ENCODE measurements at regions not wholly inside any gene's neighbourhood (a gene's known extent, or its start where the extent isn't known, plus 50 kb on each side); places are given as distances from the start of the nearest gene placed in this dataset.

GRCh38 chr6:14472986-14473337, 355.4 kb downstream of the CD83 start:
- peaks cover 0 to 3% of the 10 kb centered on the region in 2 experiments; a peak in 2 of 4 replicates for H3K4me1 Mint-ChIP-seq
- no peaks in the 10 kb centered on the region for H3K27me3 Mint-ChIP-seq (ENCODE audit: low read depth)
- peaks cover 2 to 3% of the 10 kb centered on the region in 2 experiments; a peak in 2 of 5 replicates for H3K9me3 Mint-ChIP-seq
- Histone ChIP-seq H2AFZ (ENCODE audit: low read length) (no peak overlapping the region), H3T11ph (ENCODE audit: low read length) (no peak overlapping the region), H3K18ac (ENCODE audit: insufficient read length, low read depth, low read length) (no peak overlapping the region), H4K5ac (ENCODE audit: insufficient read length, low read depth, low read length) (no peak overlapping the region), H3K56ac (ENCODE audit: insufficient read length, low read depth, low read length) (peak overlapping the region; percentile 33), H4K91ac (ENCODE audit: insufficient read length, low read depth, low read length) (no peak overlapping the region), H3K79me1 (ENCODE audit: insufficient read depth, low read depth, low read length, poor library complexity, severe bottlenecking) (no peaks in the 10 kb centered on the region), H3K14ac (ENCODE audit: insufficient read depth, low read length) (no peak overlapping the region), H2BK15ac (ENCODE audit: low read depth, low read length) (no peak overlapping the region), H3K23ac (ENCODE audit: insufficient read length, low read depth, low read length) (no peak overlapping the region), H3K9ac (ENCODE audit: extremely low read depth, insufficient read length, low read length) (no peak overlapping the region), H3K23me2 (ENCODE audit: insufficient read length, low read depth, low read length, poor library complexity, severe bottlenecking) (no peaks in the 10 kb centered on the region), H3K27ac (ENCODE audit: insufficient read length, low read depth, low read length) (no peak overlapping the region), H3K79me2 (ENCODE audit: insufficient read depth, low read length) (no peaks in the 10 kb centered on the region), H2BK20ac (ENCODE audit: low read depth, low read length, poor library complexity, severe bottlenecking) (no peak overlapping the region), H3K4me2 (ENCODE audit: insufficient read depth, insufficient read length, low read length) (no peak overlapping the region), H2BK12ac (ENCODE audit: insufficient read length, low read depth, low read length) (no peak overlapping the region), H4K20me1 (ENCODE audit: control insufficient read depth, insufficient read depth, insufficient read length) (no peaks in the 10 kb centered on the region), H2BK5ac (ENCODE audit: insufficient read length, low read length) (no peak overlapping the region), H2BK120ac (ENCODE audit: low read depth, low read length, poor library complexity, severe bottlenecking) (no peak overlapping the region), H4K8ac (replicated peaks; ENCODE audit: insufficient read length, low read depth, low read length) (no peak overlapping the region), H2AK5ac (ENCODE audit: insufficient read length, low read length) (no peak overlapping the region), H3K4me1 (ENCODE audit: insufficient read depth, low read length) (no peaks in the 10 kb centered on the region), H3K4ac (ENCODE audit: low read depth, low read length) (no peak overlapping the region), H3K9me3 (ENCODE audit: control insufficient read depth, low read depth, low read length) (no peaks in the 10 kb centered on the region), H3K27me3 (ENCODE audit: insufficient read depth, low read length) (no peaks in the 10 kb centered on the region)
- no peak for DNase-seq
- no peak overlapping the region for H3K4me3 Mint-ChIP-seq
- H3K36me3 Mint-ChIP-seq (ENCODE audit: insufficient read depth in 1 of 3, low read depth in 3 of 3) = peaks cover 0 to 3% (median 0%) of the 10 kb centered on the region in 3 experiments; a peak in 5 of 7 replicates
- WGBS (ENCODE audit: extremely low coverage, insufficient read length, low lambda C conversion rate) = no CpG with 5 or more reads among the region's 9 CpGs
- H3K27ac Mint-ChIP-seq = peak overlapping the region in 1 of 3 experiments; percentile 37; a peak in 1 of 7 replicates
- TF ChIP-seq CTCF (conservative IDR thresholded peaks at IDR 0.05) = no peak
